GM12878 (cell line): ENCODE measurements at regions not wholly inside any gene's neighbourhood (a gene's known extent, or its start where the extent isn't known, plus 50 kb on each side); places are given as distances from the start of the nearest gene placed in this dataset.

Source experiments
- ATAC-seq: fragments of 200-7000 bp; cut with Tn5 transposase; 3 replicates; pipeline ENCODE4 v1.9.1; 2020; ENCODE audit warnings: mild to moderate bottlenecking, moderate library complexity
- BruUV-seq: library from RNA; stranded (reverse); fragments of 400-500 nt; replicated peaks from 2 replicates; lab custom pipeline; 2021; lab: Mats Ljungman, UMichigan
- CTCF ChIA-PET: fragments of 300-600 bp; sonication (Branson Sonifier 250); formaldehyde crosslinking; extraction: SDS; loops from one replicate; lab custom pipeline; 2021; ENCODE audit warnings: inconsistent platforms; lab: Yijun Ruan, JAX
- POLR2A ChIA-PET: fragments of 350-600 bp; formaldehyde crosslinking; extraction: SDS; loops from one replicate; lab custom pipeline; 2021; ENCODE audit warnings: inconsistent platforms; lab: Charles Lee
- RAD21 ChIA-PET: fragments of 300-600 bp; sonication (Branson Sonifier 250); formaldehyde crosslinking; loops from one replicate; lab custom pipeline; 2023; ENCODE audit warnings: antibody characterized with exemption; ENCODE audit not compliant: unreplicated experiment; lab: Charles Lee
- SMC1A ChIA-PET: fragments of 300-600 bp; sonication (Branson Sonifier 250); formaldehyde crosslinking; loops from one replicate; lab custom pipeline; 2023; ENCODE audit not compliant: unreplicated experiment, uncharacterized antibody; lab: Charles Lee
- DNase-seq: peaks from one replicate; pipeline ENCODE4 v3.0.0-alpha.2; 2011; ENCODE audit warnings: low read depth, low spot score
- FAIRE-seq: peaks from 3 replicates; lab custom pipeline; 2011; peaks lifted over from hg19 to GRCh38; lab: Jason Lieb, UNC
- H2AFZ ChIP-seq: 2 replicates; pipeline ENCODE4 v1.6.0; 2011; ENCODE audit warnings: low read depth, low read length, control low read depth; ENCODE audit not compliant: control insufficient read depth
- H3K27ac ChIP-seq: 2 replicates; pipeline ENCODE4 v1.5.1; 2011; ENCODE audit warnings: control low read depth; ENCODE audit not compliant: control insufficient read depth, insufficient read depth
- H3K27me3 ChIP-seq, 2 experiments: replicated peaks in 1 of 2; 2 replicates each; pipeline versions ENCODE4 v1.6.0 to v1.6.1; 2011; ENCODE audit warnings: low read length in 1 of 2; ENCODE audit not compliant: control insufficient read depth in 2 of 2, insufficient read depth in 2 of 2
- H3K36me3 ChIP-seq, 2 experiments: 2 replicates each; pipeline ENCODE4 v1.5.1; 2011; ENCODE audit warnings: low read length in 1 of 2; ENCODE audit not compliant: control insufficient read depth in 2 of 2, insufficient read depth in 2 of 2
- H3K4me1 ChIP-seq: 2 replicates; pipeline ENCODE4 v1.6.1; 2011; ENCODE audit warnings: mild to moderate bottlenecking, low read length, moderate library complexity, mixed read lengths; ENCODE audit not compliant: control insufficient read depth, insufficient read depth
- H3K4me2 ChIP-seq: 2 replicates; pipeline ENCODE4 v1.6.0; 2011; ENCODE audit warnings: control low read depth; ENCODE audit not compliant: control insufficient read depth, insufficient read depth
- H3K4me3 ChIP-seq: fragments of 200-600 bp; sonication (generic); 2 replicates; pipeline ENCODE4 v1.5.1; 2016
- H3K79me2 ChIP-seq: 2 replicates; pipeline ENCODE4 v1.6.0; 2011; ENCODE audit warnings: low read length; ENCODE audit not compliant: control insufficient read depth, insufficient read depth
- H3K9ac ChIP-seq: 2 replicates; pipeline ENCODE4 v1.8.0; 2011; ENCODE audit warnings: low read length, control low read depth, mixed read lengths; ENCODE audit not compliant: control insufficient read depth, insufficient read depth
- H3K9me3 ChIP-seq: replicated peaks from 3 replicates; pipeline ENCODE4 v1.5.1; 2011; ENCODE audit warnings: mild to moderate bottlenecking, low read length; ENCODE audit not compliant: control insufficient read depth, insufficient read depth
- H4K20me1 ChIP-seq: 2 replicates; pipeline ENCODE4 v1.6.0; 2011; ENCODE audit not compliant: control insufficient read depth, insufficient read depth
- ATF7 ChIP-seq: fragments of 450-650 bp; IDR thresholded peaks from 2 replicates; pipeline ENCODE4 v1.6.1; 2016; ENCODE audit warnings: low read depth, mild to moderate bottlenecking
- CBX5 ChIP-seq: sonication (generic); IDR thresholded peaks from 2 replicates; pipeline ENCODE4 v1.6.1; 2016; ENCODE audit warnings: low read depth, moderate library complexity, mild to moderate bottlenecking, inconsistent platforms
- CREB1 ChIP-seq: IDR thresholded peaks from 2 replicates; pipeline ENCODE4 v1.6.1; 2012; ENCODE audit warnings: low read depth, mild to moderate bottlenecking, inconsistent platforms
- E2F8 ChIP-seq: fragments of 450-650 bp; IDR thresholded peaks from 2 replicates; pipeline ENCODE4 v1.6.1; 2018; ENCODE audit warnings: mild to moderate bottlenecking, low read depth, moderate library complexity; ENCODE audit not compliant: partially characterized antibody
- EGR1 ChIP-seq, 2 experiments: IDR thresholded peaks; 1 replicate in 1 of 2; 2 replicates in 1 of 2; pipeline ENCODE4 v1.6.1; 2011 to 2012; ENCODE audit warnings: low read depth in 2 of 2, low read length in 2 of 2, borderline replicate concordance in 1 of 2, mild to moderate bottlenecking in 1 of 2, moderate library complexity in 1 of 2
- FOXK2 ChIP-seq: fragments of 450-650 bp; IDR thresholded peaks from 2 replicates; pipeline ENCODE4 v1.6.1; 2017; ENCODE audit warnings: mild to moderate bottlenecking, moderate library complexity
- HDGF ChIP-seq: fragments of 450-650 bp; IDR thresholded peaks from 2 replicates; pipeline ENCODE4 v1.6.1; 2016; ENCODE audit warnings: antibody characterized with exemption
- IRF5 ChIP-seq: fragments of 450-650 bp; IDR thresholded peaks from 2 replicates; pipeline ENCODE4 v1.6.1; 2017; ENCODE audit warnings: borderline replicate concordance
- MEF2A ChIP-seq: IDR thresholded peaks from 2 replicates; pipeline ENCODE4 v1.6.1; 2011; ENCODE audit warnings: low read depth, mild to moderate bottlenecking, low read length, moderate library complexity; ENCODE audit not compliant: insufficient read depth
- MEF2B ChIP-seq: fragments of 450-650 bp; IDR thresholded peaks from 2 replicates; pipeline ENCODE4 v1.6.1; 2018; ENCODE audit warnings: mild to moderate bottlenecking, moderate library complexity; ENCODE audit not compliant: partially characterized antibody, poor library complexity, severe bottlenecking
- MTA2 ChIP-seq: fragments of 450-650 bp; IDR thresholded peaks from 2 replicates; pipeline ENCODE4 v1.6.1; 2016; ENCODE audit warnings: low read depth, mild to moderate bottlenecking, moderate library complexity
- NFXL1 ChIP-seq: fragments of 450-650 bp; IDR thresholded peaks from 2 replicates; pipeline ENCODE4 v1.6.1; 2017; ENCODE audit warnings: antibody characterized with exemption, mild to moderate bottlenecking, borderline replicate concordance
- NR2C2 ChIP-seq: IDR thresholded peaks from 2 replicates; pipeline ENCODE4 v1.6.1; 2011; ENCODE audit warnings: borderline replicate concordance, low read depth; ENCODE audit not compliant: control insufficient read depth, insufficient read length
- POLR2A ChIP-seq: IDR thresholded peaks from 2 replicates; pipeline ENCODE4 v1.6.1; 2011; ENCODE audit warnings: low read depth, mild to moderate bottlenecking, low read length
- POLR2AphosphoS5 ChIP-seq: IDR thresholded peaks from 2 replicates; pipeline ENCODE4 v1.6.1; 2011; ENCODE audit warnings: mild to moderate bottlenecking, low read length, inconsistent platforms
- RAD51 ChIP-seq: fragments of 450-650 bp; IDR thresholded peaks from 2 replicates; pipeline ENCODE4 v1.6.1; 2016; ENCODE audit warnings: moderate library complexity, mild to moderate bottlenecking, inconsistent platforms
- WRNIP1 ChIP-seq: IDR thresholded peaks from 2 replicates; pipeline ENCODE4 v1.6.1; 2011; ENCODE audit warnings: low read depth, low read length, improper control_type of control experiment, borderline replicate concordance
- ZBED1 ChIP-seq: IDR thresholded peaks from 2 replicates; pipeline ENCODE4 v1.6.1; 2016; ENCODE audit warnings: borderline replicate concordance
- ZZZ3 ChIP-seq: IDR thresholded peaks from 2 replicates; pipeline ENCODE4 v1.6.1; 2011; ENCODE audit warnings: low read depth; ENCODE audit not compliant: control insufficient read depth, insufficient read length
- WGBS: methylation state at CpG from one replicate; pipeline ENCODE4 v1.1.6; 2016; ENCODE audit warnings: low lambda C conversion rate; ENCODE audit not compliant: insufficient replicate concordance, insufficient coverage; ENCODE audit errors: missing lambda C conversion rate; 5-methylcytosine and 5-hydroxymethylcytosine counted together
- in situ Hi-C: fragments of 300-500 bp; cut with MboI; formaldehyde crosslinking; loops from 9 replicates; pipeline ENCODE4 v1.14.3; 2018; ENCODE audit warnings: mixed read lengths
- intact Hi-C: fragments of 100-400 bp; cut with micrococcal nuclease; formaldehyde crosslinking; loops from one replicate; pipeline ENCODE4 v1.14.2; 2022; ENCODE audit not compliant: unreplicated experiment
- TF ChIP-seq, protein P1 (sequence below): IDR thresholded peaks from 2 replicates; pipeline ENCODE4 v1.6.1; 2012; ENCODE audit warnings: low read depth, low read length, improper control_type of control experiment

GRCh38 chr20:40561187-40561586, 127.8 kb downstream of the MAFB start:
- H3K27me3 ChIP-seq, result no peaks in the 10 kb centered on the region; a peak in 2 of 4 replicates
- SMC1A ChIA-PET, result no interaction called here
- POLR2A ChIA-PET, result no interaction called here
- FAIRE-seq, result no peak
- H3K27ac ChIP-seq, result no peak overlapping the region
- TF ChIP-seq ZBED1, result no peak
- TF ChIP-seq ZZZ3, result no peak
- no peak for TF ChIP-seq HDGF
- no peak for TF ChIP-seq CREB1
- no peak for TF ChIP-seq IRF5
- TF ChIP-seq E2F8, result no peak
- no peak for TF ChIP-seq POLR2A
- TF ChIP-seq WRNIP1, result no peak
- no peak for TF ChIP-seq RAD51
- no peak for TF ChIP-seq ATF7
- TF ChIP-seq, protein P1, sequence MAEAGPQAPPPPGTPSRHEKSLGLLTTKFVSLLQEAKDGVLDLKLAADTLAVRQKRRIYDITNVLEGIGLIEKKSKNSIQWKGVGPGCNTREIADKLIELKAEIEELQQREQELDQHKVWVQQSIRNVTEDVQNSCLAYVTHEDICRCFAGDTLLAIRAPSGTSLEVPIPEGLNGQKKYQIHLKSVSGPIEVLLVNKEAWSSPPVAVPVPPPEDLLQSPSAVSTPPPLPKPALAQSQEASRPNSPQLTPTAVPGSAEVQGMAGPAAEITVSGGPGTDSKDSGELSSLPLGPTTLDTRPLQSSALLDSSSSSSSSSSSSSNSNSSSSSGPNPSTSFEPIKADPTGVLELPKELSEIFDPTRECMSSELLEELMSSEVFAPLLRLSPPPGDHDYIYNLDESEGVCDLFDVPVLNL, result no peak
- TF ChIP-seq NFXL1, result no peak
- no peak for TF ChIP-seq MTA2
- no peak for TF ChIP-seq MEF2B
- TF ChIP-seq NR2C2, result no peak
- TF ChIP-seq POLR2AphosphoS5, result no peak
- TF ChIP-seq CBX5, result no peak
- no peak for TF ChIP-seq MEF2A
- TF ChIP-seq FOXK2, result no peak
- TF ChIP-seq EGR1 (IDR thresholded peaks at IDR 0.05; ENCODE audit: borderline replicate concordance in 1 of 2, low read depth in 2 of 2, low read length in 2 of 2), result no peak
- H3K9ac ChIP-seq, result no peak overlapping the region
- H3K4me3 ChIP-seq, result no peak overlapping the region
- H3K4me2 ChIP-seq, result no peak overlapping the region
- RAD21 ChIA-PET, result no interaction called here
- H3K9me3 ChIP-seq, result no peaks in the 10 kb centered on the region
- intact Hi-C loops (no loop called here), in situ Hi-C loops (no loop called here)
- no peaks in the 10 kb centered on the region for H3K4me1 ChIP-seq
- H3K79me2 ChIP-seq, result no peaks in the 10 kb centered on the region
- H3K36me3 ChIP-seq, result no peaks in the 10 kb centered on the region
- H4K20me1 ChIP-seq, result no peaks in the 10 kb centered on the region; the same call in 1 of the 2 replicates
- no peak for ATAC-seq
- 37% methylated on average over 3 of the region's 3 CpGs for WGBS
- no peak for DNase-seq
- no peak overlapping the region for H2AFZ ChIP-seq
- no TSS peak for BruUV-seq
- CTCF ChIA-PET, result no interaction called here
